Hypothalamus (tissue), 51 donors: ENCODE measurements at regions not wholly inside any gene's neighbourhood (a gene's known extent, or its start where the extent isn't known, plus 50 kb on each side); places are given as distances from the start of the nearest gene placed in this dataset.
"Not testable (repeated sequence)": the region's sequence is repeated elsewhere in the genome, so short reads cannot be mapped to it uniquely, and the experiment has no call there.

ENCODE experiments used
- DNase-seq, 51 donors: peaks; one replicate each; lab custom pipeline; 2025; lab: John Stamatoyannopoulos, UW

DNA sequence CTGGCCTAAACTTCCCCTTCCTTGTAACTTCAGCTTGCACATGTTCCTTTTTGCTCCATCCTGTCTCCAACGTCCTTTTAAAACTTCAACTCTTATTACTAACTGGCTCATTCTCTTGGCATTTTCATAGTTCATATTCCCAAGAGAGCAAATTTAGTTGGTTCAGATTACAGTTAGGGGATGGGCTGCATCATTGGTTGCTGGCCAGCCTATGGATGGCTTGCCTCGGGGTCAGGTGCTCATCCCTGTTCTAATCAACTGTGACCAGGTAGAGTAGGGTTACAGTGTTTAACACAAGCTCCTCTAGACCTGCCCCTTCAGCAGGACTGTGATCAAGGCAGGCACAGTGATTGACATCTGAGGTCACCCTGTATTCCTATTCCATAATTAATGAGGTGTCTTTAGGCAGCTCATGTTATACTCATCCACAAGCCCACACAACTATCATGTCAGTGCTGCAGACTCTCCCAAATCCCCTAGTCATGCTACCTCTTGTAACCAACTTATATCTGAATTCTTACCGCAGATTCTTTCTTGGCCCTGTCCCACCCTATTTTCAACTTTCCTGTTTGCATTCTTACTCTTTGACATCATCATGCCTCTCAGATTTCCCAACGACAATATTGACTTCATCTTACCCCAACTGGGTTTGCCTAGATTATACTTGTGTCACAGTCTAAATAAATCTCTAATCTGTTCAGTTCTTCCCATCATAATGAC, 293.3 kb downstream of the MTX2 start:
- no peak for DNase-seq

DNA sequence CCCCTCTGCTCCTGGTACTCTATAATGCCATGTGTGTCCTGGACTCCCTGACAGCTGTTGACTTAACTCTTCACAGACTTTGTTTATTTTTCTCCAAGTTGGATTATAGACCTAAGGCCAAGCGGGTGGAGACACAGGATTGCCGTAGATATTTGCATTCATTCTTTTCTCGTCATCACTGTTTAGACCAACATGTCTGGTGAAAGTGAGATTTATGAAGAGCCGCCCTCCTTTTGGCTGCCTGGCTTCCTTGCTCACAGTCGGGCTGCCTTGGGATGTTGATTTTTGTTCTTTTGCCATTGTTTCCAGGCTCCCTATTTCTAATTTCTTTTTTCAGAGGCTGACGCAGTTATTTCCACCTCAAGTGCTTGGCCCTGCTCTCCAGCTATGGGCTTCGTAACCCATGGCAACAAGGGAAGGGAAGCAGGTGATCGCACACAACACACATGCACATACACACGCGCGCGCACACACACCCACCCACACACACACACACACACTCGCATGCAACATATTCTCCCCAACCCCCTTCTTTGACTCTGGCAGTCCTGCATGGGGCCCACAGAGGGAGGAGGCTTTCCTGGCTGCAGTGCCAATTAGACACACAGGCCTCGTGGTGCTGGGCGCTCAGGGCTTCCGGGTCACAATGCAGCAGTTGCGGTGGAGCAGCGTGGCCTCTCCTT, 296.5 kb downstream of the MTX2 start:
- DNase-seq: peak in 15 of 51 donors; percentile 1 to 64 (median 6)

- no peak for DNase-seq
Observed at GRCh38 chr2:176566496-176566895, 297.3 kb downstream of the MTX2 start.

- DNase-seq: no peak
Observed at GRCh38 chr2:176566961-176567360, 297.7 kb downstream of the MTX2 start.

DNA sequence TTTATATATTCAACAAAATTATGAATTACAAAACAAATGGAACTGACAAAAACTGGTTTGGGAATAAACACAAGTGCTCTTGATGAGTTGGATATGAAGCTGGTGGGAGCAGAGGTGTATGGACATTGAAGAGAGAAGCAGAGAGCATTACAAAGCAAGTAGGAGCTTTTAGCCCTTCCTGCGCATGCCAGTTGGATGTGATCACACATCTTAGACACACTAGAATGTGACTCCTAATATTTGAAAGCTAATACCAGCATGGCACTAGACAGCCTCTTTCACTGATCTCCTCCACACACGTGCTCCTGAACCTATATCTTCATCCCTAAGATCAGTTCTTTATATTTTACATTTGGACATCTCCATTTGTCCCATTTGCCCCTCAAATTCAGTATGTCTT, 298.1 kb downstream of the MTX2 start:
- DNase-seq: no peak

DNA sequence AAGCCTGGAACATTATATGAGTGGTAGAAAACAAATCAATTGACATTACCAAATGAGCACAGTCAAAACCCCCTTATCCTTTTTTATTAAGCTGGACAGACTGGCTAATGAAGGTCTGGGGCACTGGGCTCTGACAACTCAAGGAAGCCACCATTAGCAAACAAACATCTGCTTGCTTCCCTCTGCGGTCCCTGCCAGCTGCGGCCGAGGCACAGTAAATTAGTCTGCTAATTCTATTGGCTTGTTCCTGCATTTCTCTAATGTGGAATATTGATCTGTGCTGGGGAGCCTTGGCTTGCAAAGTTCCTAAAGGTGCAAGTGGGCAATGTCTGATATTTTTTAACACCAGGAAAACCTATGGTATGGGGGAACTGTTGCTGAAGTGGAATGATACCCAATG, 300.3 kb downstream of the MTX2 start:
- DNase-seq: no peak

- no peak for DNase-seq
Observed at GRCh38 chr2:176573612-176574483, 304.6 kb downstream of the MTX2 start.

DNA sequence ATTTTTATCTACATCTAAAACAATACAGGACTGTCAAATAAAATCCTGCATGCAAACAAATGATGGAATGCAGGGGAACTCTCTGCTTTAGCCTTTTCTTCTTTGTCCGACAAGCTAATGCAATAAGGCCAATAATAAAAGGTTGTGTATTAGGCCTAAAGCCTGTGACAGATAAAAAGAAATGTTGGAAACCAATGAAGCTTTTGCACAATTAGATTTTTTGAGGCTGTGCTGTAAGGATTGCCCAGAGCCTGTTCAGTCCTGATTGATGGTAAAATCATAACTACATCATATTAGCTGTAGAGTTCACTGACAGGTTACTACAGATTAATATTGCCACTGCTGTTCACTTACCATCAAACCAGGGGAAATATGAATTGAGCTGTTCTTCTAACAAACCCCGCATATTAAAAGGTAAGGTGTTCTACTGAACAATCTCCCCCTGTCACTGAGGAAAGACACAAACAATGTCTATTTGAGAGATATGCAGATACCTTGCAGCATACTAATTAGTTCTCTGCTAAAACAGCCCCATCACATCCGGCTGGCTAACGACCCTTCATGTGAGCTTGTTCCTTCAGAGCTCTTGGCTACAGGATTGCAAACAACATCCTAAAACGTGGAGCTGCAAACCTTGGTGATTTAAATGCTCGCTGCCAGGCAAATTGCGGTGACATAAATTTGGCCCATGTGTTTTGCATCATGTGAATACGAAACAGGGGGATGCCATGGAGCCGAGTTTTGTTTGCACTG, 305.4 kb downstream of the MTX2 start:
- DNase-seq: peak in 1 of 51 donors; percentile 17

GRCh38 chr2:176575237-176575744, 306.0 kb downstream of the MTX2 start:
- no peak for DNase-seq

- DNase-seq: no peak
Observed at GRCh38 chr2:176577054-176577453, 307.8 kb downstream of the MTX2 start.

DNA sequence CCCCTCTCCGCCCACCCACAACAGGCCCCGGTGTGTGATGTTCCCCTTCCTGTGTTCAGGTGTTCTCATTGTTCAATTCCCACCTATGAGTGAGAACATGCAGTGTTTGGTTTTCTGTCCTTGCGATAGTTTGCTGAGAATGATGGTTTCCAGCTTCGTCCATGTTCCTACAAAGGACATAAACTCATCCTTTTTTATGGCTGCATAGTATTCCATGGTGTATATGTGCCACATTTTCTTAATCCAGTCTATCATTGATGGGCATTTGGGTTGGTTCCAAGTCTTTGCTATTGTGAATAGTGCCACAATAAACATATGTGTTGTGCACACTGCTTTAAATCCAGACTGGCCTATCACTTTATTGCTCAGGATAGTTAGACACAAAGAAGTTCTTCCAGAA, 309.1 kb downstream of the MTX2 start:
- not testable (repeated sequence) for DNase-seq

GRCh38 chr2:176579608-176580007, 310.4 kb downstream of the MTX2 start:
- no peak for DNase-seq

GRCh38 chr2:176581557-176582165, 312.4 kb downstream of the MTX2 start:
- DNase-seq: no peak

- no peak for DNase-seq
Observed at GRCh38 chr2:176582176-176582575, 312.9 kb downstream of the MTX2 start.

GRCh38 chr2:176582990-176583481, 313.8 kb downstream of the MTX2 start:
- no peak for DNase-seq

DNA sequence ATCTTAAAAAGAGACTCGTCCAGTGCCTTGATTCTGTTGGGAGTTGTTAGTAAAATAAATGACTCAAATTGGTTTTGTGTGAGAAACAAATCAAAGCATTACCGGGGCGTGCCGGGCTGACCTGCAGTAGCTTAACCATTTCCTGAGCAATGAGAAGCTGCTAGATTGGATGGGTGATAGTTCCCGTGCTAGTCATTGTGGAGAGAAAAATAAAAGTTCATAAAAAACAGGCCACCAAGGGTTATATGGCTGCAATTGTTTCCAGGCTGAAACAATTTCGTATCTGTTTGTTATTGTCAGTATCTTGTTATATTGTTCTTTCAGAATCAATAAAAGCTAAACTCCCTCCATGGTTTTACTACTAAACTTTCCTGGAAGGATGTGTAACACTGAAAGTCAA, 314.4 kb downstream of the MTX2 start:
- no peak for DNase-seq

DNA sequence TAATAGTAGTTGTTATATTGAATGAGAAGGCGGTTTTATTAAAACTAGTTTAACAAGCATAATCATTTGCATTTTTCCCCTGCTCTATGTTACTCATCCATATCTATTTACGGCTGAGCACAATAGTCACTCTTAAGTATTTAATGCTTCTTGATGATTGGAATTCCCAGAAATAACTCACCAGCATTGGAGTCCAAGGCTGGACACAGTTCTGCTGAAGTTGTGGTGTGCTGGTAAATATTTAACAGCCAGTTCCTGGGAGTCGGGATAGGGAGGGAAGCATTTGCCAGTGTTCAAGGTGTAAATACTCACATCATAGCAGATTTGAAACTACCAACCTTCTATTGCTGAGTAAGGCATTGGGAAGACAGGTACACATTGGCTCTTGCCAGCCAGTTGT, 315.1 kb downstream of the MTX2 start:
- DNase-seq: no peak

DNA sequence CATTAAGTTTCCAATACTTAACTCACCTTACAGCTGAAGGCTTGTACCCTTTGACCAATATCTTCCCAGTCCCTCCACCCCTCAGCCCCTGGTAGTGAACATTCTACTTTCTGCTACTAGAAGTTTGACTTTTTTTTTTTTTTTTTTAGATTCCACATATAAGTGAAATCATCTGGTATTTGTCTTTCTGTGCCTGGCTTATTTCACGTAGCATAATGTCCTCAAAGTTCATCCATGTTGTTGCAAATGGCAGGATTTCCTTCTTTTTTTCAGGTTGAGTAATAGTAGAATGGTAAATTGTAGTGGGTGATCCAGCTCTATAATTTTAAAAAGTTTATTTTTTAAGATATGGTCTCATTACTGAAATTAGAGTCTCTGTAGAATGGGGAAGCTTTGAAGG, 316.0 kb downstream of the MTX2 start:
- no peak for DNase-seq

DNA sequence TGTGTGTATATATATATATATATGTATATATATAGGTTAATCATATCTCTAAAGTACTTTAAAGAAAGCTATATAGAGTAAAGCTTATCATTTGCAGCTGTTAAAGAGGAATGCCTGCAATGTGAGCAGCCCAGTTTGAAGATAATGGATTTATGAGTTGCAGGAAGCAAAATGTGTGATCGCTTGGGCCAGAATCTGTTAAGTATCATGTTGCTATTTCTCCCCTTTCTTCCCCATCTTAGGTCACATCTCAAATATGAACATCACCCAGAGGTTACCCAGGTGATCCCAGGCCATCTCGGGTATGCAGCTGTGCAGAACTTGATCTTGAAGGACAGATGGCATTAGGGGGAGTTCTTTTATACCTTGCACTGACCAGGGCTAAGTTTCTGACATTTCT, 316.5 kb downstream of the MTX2 start:
- no peak for DNase-seq

DNA sequence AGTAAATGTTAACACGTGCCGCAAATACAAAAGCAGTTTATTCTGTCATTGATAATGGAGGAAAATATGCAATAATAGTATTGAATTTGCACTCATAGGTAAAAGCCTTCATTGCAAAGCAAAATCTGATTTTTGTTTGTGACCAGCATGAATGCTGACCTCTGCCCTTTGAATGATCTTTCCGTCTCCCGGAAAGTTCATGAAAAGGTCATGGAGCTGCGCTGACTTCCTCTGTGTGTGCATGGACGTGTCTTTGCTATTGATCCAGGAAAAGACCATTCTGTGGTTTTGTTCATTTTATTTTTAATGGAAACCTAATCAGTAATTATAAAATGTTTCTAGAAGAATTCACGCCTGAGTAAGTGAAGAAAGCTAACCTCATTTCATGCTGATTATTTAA, 320.0 kb downstream of the MTX2 start:
- no peak for DNase-seq
